ENCODE measurements at regions not wholly inside any gene's neighbourhood (a gene's known extent, or its start where the extent isn't known, plus 50 kb on each side); places are given as distances from the start of the nearest gene placed in this dataset.

GRCh38 chr1:55697997-55698535 lies 482.9 kb upstream of the USP24 start:
- no peak overlapping the region for H4K8ac ChIP-seq (ENCODE audit: extremely low read depth, insufficient read depth, low read length)
- no peak overlapping the region for H3K4ac ChIP-seq (replicated peaks; ENCODE audit: insufficient read length, low read depth, low read length)
- no peak overlapping the region for H3K56ac ChIP-seq (replicated peaks; ENCODE audit: insufficient read length, low read depth, low read length)
- ChIA-PET POLR2A (ENCODE audit: partially characterized antibody) (no interaction called here), CTCF (ENCODE audit: partially characterized antibody) (no interaction called here)
- no peak overlapping the region for H2AFZ ChIP-seq (ENCODE audit: low read length)
- no peak overlapping the region for H3K18ac ChIP-seq (ENCODE audit: extremely low read depth, low read length)
- H3K4me2 ChIP-seq (ENCODE audit: insufficient read depth in 1 of 2, low read depth in 2 of 2, low read length in 2 of 2): no peak overlapping the region
- no peak overlapping the region for H2BK120ac ChIP-seq (replicated peaks; ENCODE audit: low read depth, low read length)
- H4K20me1 ChIP-seq (replicated peaks in 1 of 2; ENCODE audit: control insufficient read depth in 1 of 2, insufficient read depth in 2 of 2, low read length in 2 of 2): no peaks in the 10 kb centered on the region
- no peak overlapping the region for H3K9ac ChIP-seq (replicated peaks in 1 of 4; ENCODE audit: extremely low read depth in 1 of 4, low read depth in 3 of 4, low read length in 3 of 4)
- H2AK5ac ChIP-seq (ENCODE audit: low read depth, low read length): no peak overlapping the region
- H2BK12ac ChIP-seq (ENCODE audit: low read depth, low read length): no peak overlapping the region
- no peak overlapping the region for H4K5ac ChIP-seq (ENCODE audit: insufficient read length, low read depth, low read length)
- H2BK15ac ChIP-seq (ENCODE audit: low read length): no peak overlapping the region
- no peak overlapping the region for H2BK20ac ChIP-seq (ENCODE audit: low read length)
- FAIRE-seq: no peak
- TF ChIP-seq JUND (IDR thresholded peaks at IDR 0.05; ENCODE audit: low read length): no peak
- no peak overlapping the region for H3K23ac ChIP-seq (ENCODE audit: insufficient read length)
- H3K4me1 ChIP-seq (replicated peaks in 1 of 4; ENCODE audit: control insufficient read depth in 3 of 4, insufficient read depth in 4 of 4, low read length in 3 of 4): no peaks in the 10 kb centered on the region
- H3K79me1 ChIP-seq (ENCODE audit: low read depth, low read length): no peaks in the 10 kb centered on the region
- H2BK5ac ChIP-seq (ENCODE audit: low read depth, low read length): no peak overlapping the region
- DNase-seq (ENCODE audit: low read depth in 1 of 2, low spot score in 2 of 2): no peak
- no peak overlapping the region for H3K14ac ChIP-seq (ENCODE audit: insufficient read length)
- no peaks in the 10 kb centered on the region for H3K79me2 ChIP-seq (ENCODE audit: control insufficient read depth in 1 of 2, insufficient read depth in 2 of 2, low read length in 2 of 2)
- H3K27me3 ChIP-seq (replicated peaks in 1 of 4; ENCODE audit: control insufficient read depth in 3 of 4, extremely low read depth in 1 of 4, insufficient read depth in 3 of 4, low read length in 3 of 4): no peaks in the 10 kb centered on the region
- no peaks in the 10 kb centered on the region for H3K36me3 ChIP-seq (ENCODE audit: control insufficient read depth in 2 of 4, insufficient read depth in 4 of 4, low read length in 3 of 4)
- no peak overlapping the region for H4K91ac ChIP-seq (replicated peaks; ENCODE audit: insufficient read length, low read length)
- no peaks in the 10 kb centered on the region for H3K9me3 ChIP-seq (ENCODE audit: insufficient read depth in 2 of 2, low read depth in 1 of 2, low read length in 1 of 2)
- H3K23me2 ChIP-seq (ENCODE audit: low read depth, low read length): no peaks in the 10 kb centered on the region
- no peak overlapping the region for H3K27ac ChIP-seq (ENCODE audit: low read depth, low read length)
- WGBS, 2 experiments (ENCODE audit: extremely low coverage in 1 of 2, insufficient coverage in 1 of 2, insufficient read length in 1 of 2, insufficient replicate concordance in 2 of 2, low coverage in 1 of 2, low lambda C conversion rate in 2 of 2, missing lambda C conversion rate in 1 of 2): 72% methylated on average over 4 of the region's 4 CpGs; no CpG with 5 or more reads in 1 of the 2 experiments
- no peak overlapping the region for H3K4me3 ChIP-seq (ENCODE audit: extremely low read depth in 1 of 4, insufficient read depth in 2 of 4, low read depth in 3 of 4, low read length in 4 of 4)
